ENCODE measurements at regions not wholly inside any gene's neighbourhood (a gene's known extent, or its start where the extent isn't known, plus 50 kb on each side); places are given as distances from the start of the nearest gene placed in this dataset.

- ChIA-PET POLR2A (ENCODE audit: low non-redundant PET) (no interaction called here), CTCF (no interaction called here)
- DNase-seq (ENCODE audit: low spot score), result no peak
- TF ChIP-seq CTCF (conservative IDR thresholded peaks at IDR 0.05; ENCODE audit: low read depth), result no peak
- no peak overlapping the region for H3K27ac ChIP-seq
Observed at GRCh38 chr21:22201669-22202068, 1203.5 kb downstream of the NCAM2 start.

GRCh38 chr21:22209304-22209700 is 1211.1 kb downstream of the NCAM2 start:
- no peak overlapping the region for H3K27ac ChIP-seq
- POLR2A ChIA-PET (ENCODE audit: low non-redundant PET), result no interaction called here
- CTCF ChIA-PET, result no interaction called here
- DNase-seq (ENCODE audit: low spot score), result no peak
- no peak for TF ChIP-seq CTCF (conservative IDR thresholded peaks at IDR 0.05; ENCODE audit: low read depth)

- no peak for TF ChIP-seq CTCF (conservative IDR thresholded peaks at IDR 0.05; ENCODE audit: low read depth)
- CTCF ChIA-PET, result no interaction called here
- H3K27ac ChIP-seq, result no peak overlapping the region
- DNase-seq (ENCODE audit: low spot score), result no peak
- POLR2A ChIA-PET (ENCODE audit: low non-redundant PET), result no interaction called here
Observed at GRCh38 chr21:22211943-22212342, 1213.7 kb downstream of the NCAM2 start.

GRCh38 chr21:22223385-22223784 is 1225.2 kb downstream of the NCAM2 start:
- ChIA-PET POLR2A (ENCODE audit: low non-redundant PET) (no interaction called here), CTCF (no interaction called here)
- DNase-seq (ENCODE audit: low spot score), result no peak
- no peak for TF ChIP-seq CTCF (conservative IDR thresholded peaks at IDR 0.05; ENCODE audit: low read depth)
- H3K27ac ChIP-seq, result no peak overlapping the region

GRCh38 chr21:22224261-22224660 is 1226.1 kb downstream of the NCAM2 start:
- ChIA-PET POLR2A (ENCODE audit: low non-redundant PET) (no interaction called here), CTCF (no interaction called here)
- no peak for TF ChIP-seq CTCF (conservative IDR thresholded peaks at IDR 0.05; ENCODE audit: low read depth)
- H3K27ac ChIP-seq, result no peak overlapping the region
- DNase-seq (ENCODE audit: low spot score), result no peak

GRCh38 chr21:22225299-22225698 is 1227.1 kb downstream of the NCAM2 start:
- CTCF ChIA-PET, result interaction anchor here (0.5 to 0.7 kb wide), 3 partner anchors 285 to 1348 kb away, joined by 3 read pairs; no protein-coding TSS in a partner anchor
- no peak for TF ChIP-seq CTCF (conservative IDR thresholded peaks at IDR 0.05; ENCODE audit: low read depth)
- POLR2A ChIA-PET (ENCODE audit: low non-redundant PET), result interaction anchor here (0.6 kb wide), 1 partner anchor 102 kb away, joined by 3 read pairs; no protein-coding TSS in a partner anchor
- H3K27ac ChIP-seq, result no peak overlapping the region
- DNase-seq (ENCODE audit: low spot score), result no peak

- CTCF ChIA-PET, result interaction anchor here (0.6 kb wide), 1 partner anchor 51 kb away, joined by 3 read pairs; no protein-coding TSS in a partner anchor
- POLR2A ChIA-PET (ENCODE audit: low non-redundant PET), result no interaction called here
- no peak overlapping the region for H3K27ac ChIP-seq
- DNase-seq (ENCODE audit: low spot score), result no peak
- no peak for TF ChIP-seq CTCF (conservative IDR thresholded peaks at IDR 0.05; ENCODE audit: low read depth)
Observed at GRCh38 chr21:22231013-22231412, 1232.8 kb downstream of the NCAM2 start.
